ENCODE measurements at regions not wholly inside any gene's neighbourhood (a gene's known extent, or its start where the extent isn't known, plus 50 kb on each side); places are given as distances from the start of the nearest gene placed in this dataset.

GRCh38 chr5:163205645-163206044, 231.8 kb upstream of the CCNG1 start:
- H4K20me1 ChIP-seq (ENCODE audit: insufficient read depth, low read length), result no peaks in the 10 kb centered on the region
- H3K36me3 ChIP-seq (ENCODE audit: insufficient read depth, low read length), result no peaks in the 10 kb centered on the region
- H3K9ac ChIP-seq (ENCODE audit: low read length), result no peak overlapping the region
- no peaks in the 10 kb centered on the region for H3K9me2 ChIP-seq (ENCODE audit: low read depth, low read length)
- no peak overlapping the region for H3K4me3 ChIP-seq (ENCODE audit: low read depth, low read length, poor library complexity, severe bottlenecking)
- no peaks in the 10 kb centered on the region for H3F3A ChIP-seq (ENCODE audit: insufficient read depth, low read length)
- no peak overlapping the region for H2AFZ ChIP-seq (ENCODE audit: low read length)
- no peaks in the 10 kb centered on the region for H3K4me1 ChIP-seq (ENCODE audit: insufficient read depth, low read length, severe bottlenecking)
- H3K27me3 ChIP-seq (ENCODE audit: insufficient read depth, low read length), result no peaks in the 10 kb centered on the region
- H3K9me3 ChIP-seq (ENCODE audit: low read length), result no peaks in the 10 kb centered on the region
- no peaks in the 10 kb centered on the region for H3K79me2 ChIP-seq (ENCODE audit: insufficient read depth, low read length)
- no peak overlapping the region for H3K27ac ChIP-seq (ENCODE audit: low read depth, low read length, poor library complexity, severe bottlenecking)
- H3K4me2 ChIP-seq (ENCODE audit: low read length), result no peak overlapping the region
- TF ChIP-seq CTCF (IDR thresholded peaks at IDR 0.05; ENCODE audit: low read length) (no peak), EZH2 (IDR thresholded peaks at IDR 0.05; ENCODE audit: borderline replicate concordance, low read length) (no peak)

GRCh38 chr5:163221581-163221980, 215.8 kb upstream of the CCNG1 start:
- H3K27ac ChIP-seq (ENCODE audit: low read depth, low read length, poor library complexity, severe bottlenecking), result no peak overlapping the region
- H3K9me3 ChIP-seq (ENCODE audit: low read length), result no peaks in the 10 kb centered on the region
- H3K4me2 ChIP-seq (ENCODE audit: low read length), result no peak overlapping the region

GRCh38 chr5:163222982-163223381, 214.4 kb upstream of the CCNG1 start:
- Histone ChIP-seq H3K27ac (ENCODE audit: low read depth, low read length, poor library complexity, severe bottlenecking) (no peak overlapping the region), H3K27me3 (ENCODE audit: insufficient read depth, low read length) (no peaks in the 10 kb centered on the region), H3K9me2 (ENCODE audit: low read depth, low read length) (no peaks in the 10 kb centered on the region), H3K79me2 (ENCODE audit: insufficient read depth, low read length) (no peaks in the 10 kb centered on the region), H3K9ac (ENCODE audit: low read length) (no peak overlapping the region), H3F3A (ENCODE audit: insufficient read depth, low read length) (no peaks in the 10 kb centered on the region), H3K4me2 (ENCODE audit: low read length) (no peak overlapping the region), H3K4me1 (ENCODE audit: insufficient read depth, low read length, severe bottlenecking) (no peaks in the 10 kb centered on the region), H3K4me3 (ENCODE audit: low read depth, low read length, poor library complexity, severe bottlenecking) (no peak overlapping the region), H3K9me3 (ENCODE audit: low read length) (no peaks in the 10 kb centered on the region), H2AFZ (ENCODE audit: low read length) (no peak overlapping the region), H3K36me3 (ENCODE audit: insufficient read depth, low read length) (no peaks in the 10 kb centered on the region), H4K20me1 (ENCODE audit: insufficient read depth, low read length) (no peaks in the 10 kb centered on the region)
- TF ChIP-seq CTCF (IDR thresholded peaks at IDR 0.05; ENCODE audit: low read length) (no peak), EZH2 (IDR thresholded peaks at IDR 0.05; ENCODE audit: borderline replicate concordance, low read length) (no peak)

More at GRCh38 chr5:163221581-163221980, 215.8 kb upstream of the CCNG1 start:
- H4K20me1 ChIP-seq (ENCODE audit: insufficient read depth, low read length), result no peaks in the 10 kb centered on the region
- TF ChIP-seq CTCF (IDR thresholded peaks at IDR 0.05; ENCODE audit: low read length) (no peak), EZH2 (IDR thresholded peaks at IDR 0.05; ENCODE audit: borderline replicate concordance, low read length) (no peak)
- no peaks in the 10 kb centered on the region for H3K27me3 ChIP-seq (ENCODE audit: insufficient read depth, low read length)
- H3F3A ChIP-seq (ENCODE audit: insufficient read depth, low read length), result no peaks in the 10 kb centered on the region
- no peaks in the 10 kb centered on the region for H3K9me2 ChIP-seq (ENCODE audit: low read depth, low read length)
- no peak overlapping the region for H3K9ac ChIP-seq (ENCODE audit: low read length)
- no peak overlapping the region for H2AFZ ChIP-seq (ENCODE audit: low read length)
- no peak overlapping the region for H3K4me3 ChIP-seq (ENCODE audit: low read depth, low read length, poor library complexity, severe bottlenecking)
- no peaks in the 10 kb centered on the region for H3K79me2 ChIP-seq (ENCODE audit: insufficient read depth, low read length)
- H3K36me3 ChIP-seq (ENCODE audit: insufficient read depth, low read length), result no peaks in the 10 kb centered on the region
- no peaks in the 10 kb centered on the region for H3K4me1 ChIP-seq (ENCODE audit: insufficient read depth, low read length, severe bottlenecking)

Data from OCI-LY1 (cell line).